ENCODE measurements at regions not wholly inside any gene's neighbourhood (a gene's known extent, or its start where the extent isn't known, plus 50 kb on each side); places are given as distances from the start of the nearest gene placed in this dataset.
"Not testable (repeated sequence)": the region's sequence is repeated elsewhere in the genome, so short reads cannot be mapped to it uniquely, and the experiment has no call there.

GRCh38 chrX:142898164-142898563 lies 127.6 kb upstream of the SPANXN4 start:
- DNase-seq: no peak
- H3K27ac ChIP-seq: no peak overlapping the region
- H3K4me3 ChIP-seq: no peak overlapping the region
- no peaks in the 10 kb centered on the region for H3K36me3 ChIP-seq
- intact Hi-C loops (cut with DNase I): no loop called here
- no peak for ATAC-seq
- no peak for TF ChIP-seq CTCF (IDR thresholded peaks at IDR 0.05)
- H3K9me3 ChIP-seq: no peaks in the 10 kb centered on the region
- H3K4me1 ChIP-seq: no peaks in the 10 kb centered on the region
- H3K27me3 ChIP-seq: no peaks in the 10 kb centered on the region

GRCh38 chrX:142923201-142923600 lies 102.5 kb upstream of the SPANXN4 start:
- Histone ChIP-seq H3K4me1 (no peaks in the 10 kb centered on the region), H3K27ac (no peak overlapping the region), H3K36me3 (no peaks in the 10 kb centered on the region), H3K9me3 (no peaks in the 10 kb centered on the region), H3K4me3 (no peak overlapping the region), H3K27me3 (no peaks in the 10 kb centered on the region)
- TF ChIP-seq CTCF (IDR thresholded peaks at IDR 0.05): no peak
- no peak for DNase-seq
- intact Hi-C loops (cut with DNase I): no loop called here
- ATAC-seq: no peak

GRCh38 chrX:142938793-142939192 lies 86.9 kb upstream of the SPANXN4 start:
- no peaks in the 10 kb centered on the region for H3K27me3 ChIP-seq
- no peak overlapping the region for H3K4me3 ChIP-seq
- no peak overlapping the region for H3K27ac ChIP-seq
- intact Hi-C loops (cut with DNase I): no loop called here
- DNase-seq (no peak), ATAC-seq (no peak)
- no peaks in the 10 kb centered on the region for H3K9me3 ChIP-seq
- H3K36me3 ChIP-seq: no peaks in the 10 kb centered on the region
- H3K4me1 ChIP-seq: no peaks in the 10 kb centered on the region
- no peak for TF ChIP-seq CTCF (IDR thresholded peaks at IDR 0.05)

GRCh38 chrX:142972147-142972809 lies 53.5 kb upstream of the SPANXN4 start:
- H3K9me3 ChIP-seq; ATAC-seq; H3K4me1 ChIP-seq; intact Hi-C loops (cut with DNase I); H3K27ac ChIP-seq; H3K4me3 ChIP-seq; H3K36me3 ChIP-seq; H3K27me3 ChIP-seq: not testable (repeated sequence)
- DNase-seq: peak in 1 of 4 donors; percentile 16
